LoVo (cell line): ENCODE measurements at regions not wholly inside any gene's neighbourhood (a gene's known extent, or its start where the extent isn't known, plus 50 kb on each side); places are given as distances from the start of the nearest gene placed in this dataset.
A peak's percentile ranks its signal among the peaks of the same experiment; 100 is the strongest.
"Not testable (repeated sequence)": the region's sequence is repeated elsewhere in the genome, so short reads cannot be mapped to it uniquely, and the experiment has no call there.

ENCODE experiments used
- DNase-seq: peaks from one replicate; pipeline ENCODE4 v3.0.0-alpha.2; 2016; ENCODE audit warnings: low spot score

DNA sequence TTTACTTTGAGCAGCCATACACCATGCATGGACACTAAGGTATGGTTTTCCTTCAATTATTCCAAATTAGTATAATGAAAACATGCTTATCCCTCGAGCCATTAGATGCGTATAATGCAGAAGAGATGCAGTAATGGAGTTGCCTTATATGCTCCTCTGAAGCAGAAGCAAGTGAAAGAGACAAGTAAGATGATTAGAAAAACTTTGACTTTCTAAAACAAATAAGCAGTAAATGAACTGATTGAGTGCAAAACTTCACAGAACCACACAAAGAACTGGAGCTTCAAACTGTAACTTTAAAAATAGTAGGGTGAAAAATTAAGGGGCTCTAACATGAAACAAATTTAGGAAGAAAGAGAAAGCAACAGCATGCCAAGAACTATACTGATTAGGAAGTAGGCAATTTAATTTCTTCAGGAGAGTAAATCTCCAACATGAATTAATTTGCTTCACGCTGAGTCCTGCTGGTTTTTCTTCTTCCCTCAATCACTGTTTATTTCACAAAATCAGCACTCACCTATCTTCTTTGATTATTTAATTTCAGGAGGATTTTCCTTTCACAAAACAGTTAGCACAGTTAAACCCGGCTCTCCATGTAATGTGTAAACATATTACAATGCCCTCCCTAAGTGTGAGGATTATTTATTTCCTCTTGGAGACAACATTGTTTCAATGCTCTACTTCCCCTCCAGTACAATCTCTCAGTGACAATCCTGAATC is 90.3 kb upstream of the PAM start:
- no peak for DNase-seq

DNA sequence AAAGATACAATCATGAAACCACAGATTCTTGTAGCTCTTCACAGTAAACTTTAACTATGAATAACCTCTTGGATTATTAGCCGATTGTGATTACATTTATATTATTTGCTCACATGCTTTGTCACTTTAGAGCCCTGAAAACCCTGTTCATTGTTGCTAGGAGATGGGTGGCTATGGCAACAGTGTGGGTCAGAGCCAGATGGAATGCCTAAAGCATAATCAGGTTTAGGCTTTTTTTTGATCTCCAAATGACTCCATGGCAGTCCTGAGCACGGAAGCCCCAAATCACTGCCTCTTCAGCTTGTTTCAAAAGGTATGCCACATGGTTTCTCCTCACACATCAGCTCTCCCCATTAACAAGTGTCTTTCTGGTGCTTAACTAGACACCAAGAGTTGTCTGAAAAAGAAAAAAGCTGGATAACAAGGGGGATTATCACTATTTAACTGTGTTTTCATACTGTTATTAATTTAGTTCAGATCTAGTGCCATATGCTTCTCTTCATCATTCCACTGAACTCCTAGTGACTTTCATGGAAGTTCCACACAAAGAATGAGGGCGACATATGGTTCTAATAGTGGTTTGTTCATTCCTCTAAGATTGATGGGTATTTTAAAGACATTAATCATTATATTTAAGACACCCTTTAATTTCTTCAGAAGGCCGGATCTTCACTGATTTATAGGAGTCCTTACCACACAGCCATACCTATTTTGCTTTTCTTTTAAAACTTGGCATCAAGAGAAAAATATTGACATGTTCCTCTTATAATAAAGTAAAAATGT is 88.8 kb upstream of the PAM start:
- no peak for DNase-seq

DNA sequence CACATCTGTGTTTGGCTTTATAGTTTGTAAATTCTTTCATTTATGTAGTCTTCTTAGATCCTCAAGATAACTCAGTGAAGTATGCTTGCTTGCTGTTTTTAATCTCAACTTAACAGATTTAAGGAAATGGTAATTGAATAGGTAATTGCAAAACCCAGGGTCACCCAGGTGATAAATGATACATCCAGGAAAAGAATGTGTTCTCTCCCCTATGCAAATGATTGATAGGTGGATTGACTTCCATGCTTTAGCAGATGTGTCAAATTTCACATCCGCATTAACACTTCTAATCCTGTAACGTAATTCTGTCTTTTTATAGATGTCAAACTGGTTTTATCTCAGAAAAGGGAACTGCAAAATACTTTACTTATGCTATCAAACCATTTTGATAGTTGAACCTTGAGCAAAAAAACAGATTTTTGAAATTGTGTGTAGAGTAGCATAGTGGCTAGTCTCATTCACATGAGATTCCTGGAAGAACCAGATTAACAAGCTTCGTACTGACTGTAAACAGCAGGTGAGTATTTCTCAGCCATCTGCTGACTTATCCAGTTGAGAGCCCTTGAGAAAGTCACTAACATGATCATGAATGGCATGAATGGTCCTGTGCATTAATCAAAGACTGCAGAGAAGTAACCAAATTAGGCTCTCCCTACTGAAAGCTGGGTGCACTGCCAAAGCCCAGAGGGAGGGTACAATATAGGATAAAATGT is 86.7 kb upstream of the PAM start:
- no peak for DNase-seq

DNA sequence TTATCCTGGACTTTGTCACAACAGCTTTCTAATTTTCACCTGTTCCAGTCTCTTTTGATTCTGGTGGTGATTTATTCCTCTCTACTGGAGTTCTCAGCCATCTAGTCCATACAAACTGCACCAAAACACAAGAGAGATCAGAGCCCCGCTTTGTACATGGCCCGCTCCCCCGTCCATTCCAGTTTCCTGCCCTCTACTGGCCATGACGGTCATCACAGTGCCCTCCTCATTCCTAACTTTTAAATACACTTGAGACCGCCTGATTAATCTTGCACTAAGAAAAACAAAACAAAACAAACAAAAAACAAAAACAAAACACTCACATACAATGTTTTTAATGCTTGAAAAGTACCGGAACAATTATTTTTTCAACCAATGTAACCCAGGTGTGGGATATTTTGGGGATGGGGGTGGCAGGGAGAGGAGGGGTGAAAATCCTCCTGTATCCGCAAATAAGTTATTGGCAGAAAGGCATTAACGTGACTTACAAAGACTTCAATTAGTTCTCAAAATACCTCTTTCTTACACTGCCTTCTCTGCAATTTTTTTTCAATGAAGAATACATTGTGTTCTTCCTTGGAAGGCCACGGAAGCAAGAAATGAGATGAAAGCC is 84.8 kb upstream of the PAM start:
- DNase-seq = peak; percentile 34

DNA sequence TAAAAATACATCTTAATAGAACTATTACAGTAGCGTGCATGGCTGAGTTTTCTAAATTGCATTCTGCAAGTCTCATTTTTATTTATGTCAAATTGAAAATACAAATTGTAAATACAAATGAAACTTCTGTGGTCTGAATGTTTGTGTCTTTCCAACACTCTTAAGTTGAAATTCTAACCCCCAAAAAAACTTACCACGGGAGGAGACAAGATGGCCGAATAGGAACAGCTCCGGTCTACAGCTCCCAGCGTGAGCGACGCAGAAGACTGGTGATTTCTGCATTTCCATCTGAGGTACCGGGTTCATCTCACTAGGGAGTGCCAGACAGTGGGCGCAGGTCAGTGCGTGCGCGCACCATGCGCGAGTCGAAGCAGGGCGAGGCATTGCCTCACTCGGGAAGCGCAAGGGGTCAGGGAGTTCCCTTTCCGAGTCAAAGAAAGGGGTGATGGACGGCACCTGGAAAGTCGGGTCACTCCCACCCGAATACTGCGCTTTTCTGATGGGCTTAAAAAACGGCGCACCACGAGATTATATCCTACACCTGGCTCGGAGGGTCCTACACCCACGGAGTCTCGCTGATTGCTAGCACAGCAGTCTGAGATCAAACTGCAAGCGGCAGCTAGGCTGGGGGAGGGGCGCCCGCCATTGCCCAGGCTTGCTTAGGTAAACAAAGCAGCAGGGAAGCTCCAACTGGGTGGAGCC is 83.9 kb upstream of the PAM start:
- not testable (repeated sequence) for DNase-seq

DNA sequence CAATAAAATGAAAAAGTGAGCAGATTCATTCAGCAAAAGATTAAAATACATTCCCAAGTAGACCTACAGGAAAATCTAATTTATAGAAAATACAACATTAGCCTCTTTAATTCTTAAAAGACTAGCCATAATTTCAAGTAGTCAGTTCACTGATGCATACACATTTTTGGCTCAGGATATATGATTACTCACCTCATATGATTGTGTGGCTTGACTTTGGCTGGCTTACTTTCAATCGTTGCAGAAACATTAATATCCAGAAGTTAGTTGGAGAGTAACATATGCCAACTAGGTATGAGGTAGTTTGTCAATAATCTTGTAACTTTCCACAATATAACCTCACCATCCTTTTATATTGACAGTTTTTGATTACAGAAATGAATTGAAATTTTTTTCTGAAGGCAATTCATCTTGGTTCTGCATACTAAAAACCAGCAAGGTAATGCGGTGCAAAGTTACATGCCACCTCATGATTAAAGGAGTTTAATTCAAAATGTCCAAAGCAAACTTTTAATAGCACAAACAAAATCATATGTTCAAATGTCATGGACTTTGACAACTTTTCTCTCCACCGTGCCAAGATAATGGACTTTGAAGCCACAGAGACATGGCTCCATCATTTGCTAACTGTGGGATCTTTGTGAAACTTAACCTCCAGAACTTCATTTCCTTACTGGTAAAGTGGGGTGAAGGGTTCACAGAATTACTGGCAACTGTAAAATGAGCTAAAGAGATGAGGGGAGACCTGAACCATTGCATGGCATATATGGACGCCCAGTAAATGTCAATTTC is 76.6 kb upstream of the PAM start:
- peak; percentile 2 for DNase-seq

DNA sequence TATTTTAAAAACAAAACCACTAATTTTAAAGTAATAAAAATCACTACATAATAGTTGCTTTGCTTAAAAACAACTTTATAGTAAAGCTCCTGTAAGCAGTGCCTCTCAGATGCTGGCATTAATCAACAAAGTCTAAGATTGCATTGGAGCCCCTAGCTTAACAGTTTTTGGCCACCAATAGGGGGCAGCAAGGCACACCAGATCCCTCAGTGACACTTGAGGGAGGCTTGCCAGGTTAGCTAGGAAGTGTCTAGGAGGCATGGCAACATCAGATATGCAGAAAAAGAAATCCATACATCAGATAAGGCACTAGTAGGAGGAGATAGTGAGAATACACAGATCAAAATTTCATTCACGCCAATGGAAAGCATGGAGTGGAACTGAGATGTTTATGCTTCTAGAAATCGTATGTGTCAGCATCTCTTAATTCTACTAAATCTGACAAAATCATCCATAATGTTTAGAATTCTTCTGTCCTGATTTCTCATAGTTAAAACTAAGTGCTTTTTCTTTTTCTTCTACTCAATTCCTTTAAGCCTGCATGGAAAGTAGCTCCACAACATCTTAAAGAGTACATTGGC is 73.6 kb upstream of the PAM start:
- peak; percentile 66 for DNase-seq

DNA sequence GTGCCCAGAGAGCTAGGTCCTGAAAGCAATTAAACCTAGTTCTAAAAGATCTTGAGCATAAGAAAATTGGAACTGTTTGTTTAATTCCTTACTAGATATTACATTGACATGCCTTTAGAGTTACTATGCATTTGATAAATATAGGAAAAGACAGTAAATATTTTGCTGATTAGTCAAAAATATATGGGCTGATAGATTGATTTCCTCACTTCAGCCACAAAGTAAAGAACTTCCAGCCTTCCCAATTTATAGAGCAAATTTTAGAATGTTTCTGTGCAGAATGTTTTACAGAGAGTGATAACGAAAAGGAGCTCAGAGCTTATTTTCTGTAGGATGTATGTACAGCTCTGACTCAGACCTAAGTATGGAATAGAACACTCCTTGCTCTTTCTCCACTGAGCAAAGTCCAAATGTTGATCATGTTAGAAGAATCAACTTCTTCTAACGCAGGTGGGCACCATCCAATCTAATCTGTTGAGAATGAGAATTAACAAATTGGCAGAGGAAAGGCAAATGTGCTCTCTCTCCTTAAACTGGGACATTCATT is 72.9 kb upstream of the PAM start:
- no peak for DNase-seq

DNA sequence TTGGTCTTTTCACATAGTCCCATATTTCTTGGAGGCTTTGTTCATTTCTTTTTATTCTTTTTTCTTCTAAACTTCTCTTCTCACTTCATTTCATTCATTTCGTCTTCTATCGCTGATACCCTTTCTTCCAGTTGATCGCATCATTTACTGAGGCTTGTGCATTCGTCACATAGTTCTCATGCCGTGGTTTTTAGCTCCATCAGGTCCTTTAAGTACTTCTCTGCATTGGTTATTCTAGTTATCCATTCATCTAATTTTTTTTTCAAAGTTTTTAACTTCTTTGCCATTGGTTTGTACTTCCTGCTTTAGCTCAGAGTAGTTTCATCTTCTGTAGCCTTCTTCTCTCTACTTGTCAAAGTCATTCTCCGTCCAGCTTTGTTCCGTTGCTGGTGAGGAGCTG is 67.0 kb upstream of the PAM start:
- not testable (repeated sequence) for DNase-seq

DNA sequence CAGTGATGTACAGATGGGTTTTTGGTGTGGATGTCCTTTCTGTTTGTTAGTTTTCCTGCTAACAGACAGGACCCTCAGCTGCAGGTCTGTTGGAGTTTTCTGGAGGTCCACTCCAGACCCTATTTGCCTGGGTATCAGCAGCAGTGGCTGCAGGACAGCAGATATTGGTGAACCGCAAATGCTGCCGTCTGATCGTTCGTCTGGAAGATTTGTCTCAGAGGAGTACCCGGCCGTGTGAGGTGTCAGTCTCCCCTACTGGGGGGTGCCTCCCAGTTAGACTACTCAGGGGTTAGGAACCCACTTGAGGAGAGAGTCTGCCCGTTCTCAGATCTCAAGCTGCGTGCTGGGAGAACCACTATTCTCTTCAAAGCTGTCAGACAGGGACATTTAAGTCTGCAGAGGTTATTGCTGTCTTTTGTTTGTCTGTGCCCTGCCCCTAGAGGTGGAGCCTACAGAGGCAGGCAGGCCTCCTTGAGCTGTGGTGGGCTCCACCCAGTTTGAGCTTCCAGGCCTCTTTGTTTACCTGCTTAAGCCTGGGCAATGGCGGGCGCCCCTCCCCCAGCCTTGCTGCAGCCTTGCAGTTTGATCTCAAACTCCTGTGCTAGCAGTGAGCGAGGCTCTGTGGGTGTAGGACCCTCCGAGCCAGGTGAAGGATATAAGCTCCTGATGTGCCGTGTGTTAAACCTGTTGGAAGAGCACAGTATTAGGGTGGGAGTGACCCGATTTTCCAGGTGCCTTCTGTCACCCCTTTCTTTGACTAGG is 66.3 kb upstream of the PAM start:
- not testable (repeated sequence) for DNase-seq

DNA sequence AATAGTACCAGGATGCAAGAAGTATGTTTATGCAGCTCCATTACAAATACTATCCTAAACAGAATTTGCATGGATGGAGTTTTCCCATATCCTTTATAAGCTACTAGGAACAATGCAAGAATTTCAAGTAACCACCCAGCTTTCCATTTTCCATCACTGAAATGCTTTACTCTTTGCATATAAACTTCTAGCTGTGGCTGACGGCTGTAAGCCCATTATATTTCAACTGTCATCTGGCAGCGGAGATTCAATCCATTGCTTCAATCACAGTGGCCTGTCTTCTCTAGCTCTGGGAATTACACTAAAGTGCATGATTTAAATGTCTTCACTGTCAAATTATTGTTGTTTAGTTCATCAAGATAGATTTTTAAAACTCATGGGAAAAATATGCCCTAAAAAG is 64.2 kb upstream of the PAM start:
- DNase-seq = no peak

DNA sequence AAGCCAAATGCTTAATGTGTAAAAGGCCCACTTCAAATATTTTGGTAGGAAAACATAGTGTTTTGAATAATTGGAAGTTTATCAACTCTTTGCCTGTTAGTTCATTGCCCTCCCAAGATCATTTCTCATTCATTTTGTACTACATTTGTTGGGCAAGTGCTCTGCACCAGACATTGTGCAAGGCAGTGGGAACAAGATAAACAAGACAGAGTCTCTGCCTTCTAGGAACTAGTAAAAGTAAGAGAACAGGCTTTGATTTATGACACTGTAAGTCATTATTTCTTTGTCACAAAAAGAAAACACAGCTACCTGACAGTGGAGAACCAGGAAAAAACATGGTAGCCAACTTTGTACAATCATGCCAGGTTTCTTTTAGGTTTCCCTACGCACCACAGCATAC is 63.7 kb upstream of the PAM start:
- DNase-seq = no peak

DNA sequence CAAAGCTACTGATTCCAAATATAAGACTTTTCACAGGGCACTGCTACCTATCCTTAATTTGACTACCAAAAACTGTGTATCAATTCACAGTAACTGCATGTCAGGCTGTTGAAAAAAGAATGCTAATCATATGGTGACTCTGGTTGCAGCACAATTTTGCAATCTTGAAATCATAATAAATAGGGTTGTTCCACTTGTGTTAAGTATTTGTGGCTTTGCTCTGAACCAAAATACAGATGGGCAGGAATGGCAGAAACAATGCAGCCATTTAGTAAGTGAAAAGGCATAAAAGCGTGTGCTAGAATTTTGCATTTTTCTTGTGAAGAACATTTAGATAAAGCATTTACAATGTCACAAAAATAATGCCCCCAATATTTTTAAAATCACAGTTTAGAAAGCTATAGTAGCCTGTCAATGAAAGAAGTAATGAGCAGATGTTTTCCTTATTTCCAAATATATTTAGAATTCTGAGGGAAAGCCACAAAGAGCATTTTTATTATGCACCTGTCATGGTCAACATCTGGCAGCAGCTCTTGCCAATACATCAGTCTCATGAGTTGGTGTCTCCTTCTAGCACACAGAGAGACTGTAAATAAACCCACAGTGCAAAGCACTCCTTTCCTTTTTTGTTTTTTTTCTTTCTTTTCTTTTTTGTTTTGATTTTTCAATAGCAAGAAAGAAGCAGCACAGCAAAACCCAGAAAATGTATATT is 54.8 kb upstream of the PAM start:
- DNase-seq = no peak

DNA sequence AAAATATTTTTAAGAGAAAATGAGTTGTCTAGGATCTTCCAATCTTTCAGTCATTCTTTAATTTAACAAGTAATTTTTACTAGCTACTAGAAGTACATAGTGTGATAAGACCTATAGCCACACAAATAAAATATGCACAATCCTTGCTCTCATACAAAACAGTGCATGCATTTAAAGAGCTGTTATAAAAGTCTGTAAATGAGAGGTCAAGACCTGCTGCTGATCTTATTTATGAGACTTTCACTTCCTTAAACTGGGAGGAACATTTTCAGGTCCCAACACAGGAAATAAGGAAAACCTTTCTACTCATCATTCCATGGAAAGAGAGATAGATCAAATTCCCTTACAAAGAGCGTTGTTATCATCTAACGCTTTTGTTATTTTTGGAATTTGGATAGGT is 54.2 kb upstream of the PAM start:
- DNase-seq = no peak

DNA sequence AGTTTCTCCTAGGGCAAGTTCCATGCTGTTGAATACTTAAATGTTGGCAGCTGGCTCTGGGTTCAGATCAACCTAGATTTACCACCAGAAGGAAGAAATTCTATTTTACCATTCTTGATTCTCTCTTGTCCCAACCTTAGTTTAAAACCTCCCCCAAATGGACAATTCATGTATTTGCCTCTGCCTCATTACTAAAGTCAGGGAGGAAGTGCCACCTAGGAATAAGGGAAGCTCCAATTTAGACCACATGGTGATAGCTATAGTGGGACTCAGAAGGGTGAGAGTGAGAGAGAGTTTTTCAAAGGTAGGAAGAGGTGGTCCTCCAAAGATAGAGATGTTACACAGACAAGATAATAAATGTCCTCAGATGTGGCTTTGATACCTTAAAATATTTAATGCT is 53.4 kb upstream of the PAM start:
- DNase-seq = no peak
